ENCODE measurements at regions not wholly inside any gene's neighbourhood (a gene's known extent, or its start where the extent isn't known, plus 50 kb on each side); places are given as distances from the start of the nearest gene placed in this dataset.

DNA sequence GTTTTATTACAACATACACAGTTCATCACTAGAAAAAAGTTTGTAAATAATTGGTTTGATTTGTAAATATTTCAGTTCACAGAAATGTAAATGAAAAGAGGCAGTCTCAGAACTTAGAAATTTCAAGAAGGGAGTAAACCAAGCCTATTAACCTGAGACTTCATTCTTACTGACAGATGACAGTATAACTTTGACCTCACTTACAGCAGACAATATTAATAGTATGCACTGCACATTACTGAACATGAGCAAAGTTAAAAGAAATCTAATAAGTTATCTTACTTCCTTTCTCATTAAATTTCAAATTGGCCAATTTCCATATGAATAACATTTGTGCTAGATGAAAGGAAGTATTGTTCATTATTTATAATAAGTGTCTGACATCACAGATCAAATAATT is 235.8 kb downstream of the SLC6A15 start:
- Histone ChIP-seq H3K9me3 (no peaks in the 10 kb centered on the region), H3K4me3 (no peak overlapping the region), H3K27me3 (no peaks in the 10 kb centered on the region), H3K4me1 (no peaks in the 10 kb centered on the region), H3K36me3 (no peaks in the 10 kb centered on the region), H3K27ac (no peak overlapping the region)
- TF ChIP-seq, protein P1, sequence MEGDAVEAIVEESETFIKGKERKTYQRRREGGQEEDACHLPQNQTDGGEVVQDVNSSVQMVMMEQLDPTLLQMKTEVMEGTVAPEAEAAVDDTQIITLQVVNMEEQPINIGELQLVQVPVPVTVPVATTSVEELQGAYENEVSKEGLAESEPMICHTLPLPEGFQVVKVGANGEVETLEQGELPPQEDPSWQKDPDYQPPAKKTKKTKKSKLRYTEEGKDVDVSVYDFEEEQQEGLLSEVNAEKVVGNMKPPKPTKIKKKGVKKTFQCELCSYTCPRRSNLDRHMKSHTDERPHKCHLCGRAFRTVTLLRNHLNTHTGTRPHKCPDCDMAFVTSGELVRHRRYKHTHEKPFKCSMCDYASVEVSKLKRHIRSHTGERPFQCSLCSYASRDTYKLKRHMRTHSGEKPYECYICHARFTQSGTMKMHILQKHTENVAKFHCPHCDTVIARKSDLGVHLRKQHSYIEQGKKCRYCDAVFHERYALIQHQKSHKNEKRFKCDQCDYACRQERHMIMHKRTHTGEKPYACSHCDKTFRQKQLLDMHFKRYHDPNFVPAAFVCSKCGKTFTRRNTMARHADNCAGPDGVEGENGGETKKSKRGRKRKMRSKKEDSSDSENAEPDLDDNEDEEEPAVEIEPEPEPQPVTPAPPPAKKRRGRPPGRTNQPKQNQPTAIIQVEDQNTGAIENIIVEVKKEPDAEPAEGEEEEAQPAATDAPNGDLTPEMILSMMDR (IDR thresholded peaks at IDR 0.05), result no peak
- no peak for TF ChIP-seq EP300 (IDR thresholded peaks at IDR 0.05)
- TF ChIP-seq POLR2AphosphoS5 (IDR thresholded peaks at IDR 0.05), result no peak
- TF ChIP-seq POLR2A (IDR thresholded peaks at IDR 0.05), result no peak
- DNase-seq, result no peak
- no peak for ATAC-seq (ENCODE audit: low FRiP score in 2 of 2)

- DNase-seq (no peak), ATAC-seq (ENCODE audit: low FRiP score in 2 of 2) (no peak)
- TF ChIP-seq POLR2A (IDR thresholded peaks at IDR 0.05) (no peak), POLR2AphosphoS5 (IDR thresholded peaks at IDR 0.05) (no peak), EP300 (IDR thresholded peaks at IDR 0.05) (no peak)
- TF ChIP-seq, protein P1 (IDR thresholded peaks at IDR 0.05), result no peak
- Histone ChIP-seq H3K27ac (no peak overlapping the region), H3K27me3 (no peaks in the 10 kb centered on the region), H3K36me3 (no peaks in the 10 kb centered on the region), H3K4me1 (no peaks in the 10 kb centered on the region), H3K4me3 (no peak overlapping the region), H3K9me3 (no peaks in the 10 kb centered on the region)
Measured at GRCh38 chr12:84661786-84662185, 250.8 kb downstream of the SLC6A15 start.

- Histone ChIP-seq H3K9me3 (no peaks in the 10 kb centered on the region), H3K4me3 (no peak overlapping the region), H3K4me1 (no peaks in the 10 kb centered on the region), H3K27ac (no peak overlapping the region), H3K36me3 (no peaks in the 10 kb centered on the region), H3K27me3 (no peaks in the 10 kb centered on the region)
- DNase-seq (no peak), ATAC-seq (ENCODE audit: low FRiP score in 2 of 2) (no peak)
- no peak for TF ChIP-seq POLR2A (IDR thresholded peaks at IDR 0.05)
- TF ChIP-seq POLR2AphosphoS5 (IDR thresholded peaks at IDR 0.05), result no peak
- TF ChIP-seq, protein P1 (IDR thresholded peaks at IDR 0.05), result no peak
- no peak for TF ChIP-seq EP300 (IDR thresholded peaks at IDR 0.05)
- WGBS, 2 donors, result 51 to 70% methylated on average over 1 of the region's 1 CpG
Measured at GRCh38 chr12:84660139-84660538, 252.5 kb downstream of the SLC6A15 start.

GRCh38 chr12:84658877-84659276 is 253.7 kb downstream of the SLC6A15 start:
- 69 to 77% methylated on average over 2 of the region's 2 CpGs for WGBS, 2 donors
- no peak for ATAC-seq (ENCODE audit: low FRiP score in 2 of 2)

GRCh38 chr12:84656705-84657104 is 255.9 kb downstream of the SLC6A15 start:
- no peaks in the 10 kb centered on the region for H3K27me3 ChIP-seq
- WGBS, 2 donors, result 33 to 43% methylated on average over 3 of the region's 3 CpGs

More at GRCh38 chr12:84658877-84659276, 253.7 kb downstream of the SLC6A15 start:
- no peaks in the 10 kb centered on the region for H3K36me3 ChIP-seq
- DNase-seq, result no peak
- H3K27me3 ChIP-seq, result no peaks in the 10 kb centered on the region
- no peak overlapping the region for H3K27ac ChIP-seq
- no peaks in the 10 kb centered on the region for H3K4me1 ChIP-seq
- no peak for TF ChIP-seq POLR2AphosphoS5 (IDR thresholded peaks at IDR 0.05)
- no peak for TF ChIP-seq POLR2A (IDR thresholded peaks at IDR 0.05)
- TF ChIP-seq EP300 (IDR thresholded peaks at IDR 0.05), result no peak
- no peaks in the 10 kb centered on the region for H3K9me3 ChIP-seq
- no peak overlapping the region for H3K4me3 ChIP-seq

More at GRCh38 chr12:84656705-84657104, 255.9 kb downstream of the SLC6A15 start:
- Histone ChIP-seq H3K27ac (no peak overlapping the region), H3K4me3 (no peak overlapping the region), H3K9me3 (no peaks in the 10 kb centered on the region), H3K36me3 (no peaks in the 10 kb centered on the region), H3K4me1 (no peaks in the 10 kb centered on the region)
- TF ChIP-seq POLR2AphosphoS5 (IDR thresholded peaks at IDR 0.05) (no peak), POLR2A (IDR thresholded peaks at IDR 0.05) (no peak), EP300 (IDR thresholded peaks at IDR 0.05) (no peak)
- TF ChIP-seq, protein P1 (IDR thresholded peaks at IDR 0.05), result no peak
- no peak for ATAC-seq (ENCODE audit: low FRiP score in 2 of 2)
- DNase-seq, result no peak

Measured in upper lobe of left lung (tissue), 6 donors.